GM18507 (cell line): ENCODE measurements at regions not wholly inside any gene's neighbourhood (a gene's known extent, or its start where the extent isn't known, plus 50 kb on each side); places are given as distances from the start of the nearest gene placed in this dataset.

Source experiments
- DNase-seq: peaks from one replicate; pipeline ENCODE4 v3.0.0; 2011; ENCODE audit warnings: low read depth; ENCODE audit not compliant: insufficient read length; ENCODE audit errors: extremely low spot score
- FAIRE-seq: peaks from 2 replicates; lab custom pipeline; 2011; peaks lifted over from hg19 to GRCh38; lab: Jason Lieb, UNC

- FAIRE-seq (no peak), DNase-seq (no peak)
These were observed 514.8 kb downstream of the EPHA3 start for GRCh38 chr3:89622063-89622700.

- no peak for FAIRE-seq
- DNase-seq: no peak
These were observed 517.1 kb downstream of the EPHA3 start for GRCh38 chr3:89624494-89624893.

- no peak for FAIRE-seq
- DNase-seq: no peak
These were observed 518.5 kb downstream of the EPHA3 start for GRCh38 chr3:89625945-89626344.

- DNase-seq: no peak
- FAIRE-seq: no peak
These were observed 521.6 kb downstream of the EPHA3 start for GRCh38 chr3:89628856-89629670.

GRCh38 chr3:89635137-89635536 is 527.7 kb downstream of the EPHA3 start:
- no peak for FAIRE-seq

GRCh38 chr3:89644716-89645115 is 537.3 kb downstream of the EPHA3 start:
- no peak for FAIRE-seq
- DNase-seq: no peak

More at GRCh38 chr3:89635137-89635536, 527.7 kb downstream of the EPHA3 start:
- DNase-seq: no peak

GRCh38 chr3:89649431-89649830 is 542.0 kb downstream of the EPHA3 start:
- FAIRE-seq: no peak
- no peak for DNase-seq

GRCh38 chr3:89654031-89654430 is 546.6 kb downstream of the EPHA3 start:
- FAIRE-seq: no peak
- DNase-seq: no peak

GRCh38 chr3:89656388-89656787 is 549.0 kb downstream of the EPHA3 start:
- FAIRE-seq (no peak), DNase-seq (no peak)

- FAIRE-seq (no peak), DNase-seq (no peak)
These were observed 572.3 kb downstream of the EPHA3 start for GRCh38 chr3:89679686-89680085.

- no peak for DNase-seq
These were observed 575.1 kb downstream of the EPHA3 start for GRCh38 chr3:89682556-89682955.

GRCh38 chr3:89685731-89686130 is 578.3 kb downstream of the EPHA3 start:
- no peak for FAIRE-seq
- no peak for DNase-seq

More at GRCh38 chr3:89682556-89682955, 575.1 kb downstream of the EPHA3 start:
- no peak for FAIRE-seq

- DNase-seq: no peak
- FAIRE-seq: no peak
These were observed 583.2 kb downstream of the EPHA3 start for GRCh38 chr3:89690646-89691045.

- no peak for DNase-seq
- FAIRE-seq: no peak
These were observed 585.2 kb downstream of the EPHA3 start for GRCh38 chr3:89692601-89693000.

- DNase-seq (no peak), FAIRE-seq (no peak)
These were observed 590.0 kb downstream of the EPHA3 start for GRCh38 chr3:89697321-89697916.

- DNase-seq (no peak), FAIRE-seq (no peak)
These were observed 590.9 kb downstream of the EPHA3 start for GRCh38 chr3:89698208-89698830.

- no peak for DNase-seq
- FAIRE-seq: no peak
These were observed 591.8 kb downstream of the EPHA3 start for GRCh38 chr3:89699229-89699628.

- FAIRE-seq (no peak), DNase-seq (no peak)
These were observed 592.4 kb downstream of the EPHA3 start for GRCh38 chr3:89699771-89700170.

GRCh38 chr3:89702404-89702803 is 595.0 kb downstream of the EPHA3 start:
- FAIRE-seq: no peak

GRCh38 chr3:89713196-89713595 is 605.8 kb downstream of the EPHA3 start:
- DNase-seq: no peak
- no peak for FAIRE-seq

More at GRCh38 chr3:89702404-89702803, 595.0 kb downstream of the EPHA3 start:
- DNase-seq: no peak
